Fibroblast of the aortic adventitia (primary cell): ENCODE measurements at regions not wholly inside any gene's neighbourhood (a gene's known extent, or its start where the extent isn't known, plus 50 kb on each side); places are given as distances from the start of the nearest gene placed in this dataset.

Source experiments
- DNase-seq: peaks from one replicate; pipeline ENCODE4 v3.0.0-alpha.2; 2010; ENCODE audit warnings: low read depth
- H3K4me3 ChIP-seq: 2 replicates; pipeline ENCODE4 v1.5.1; 2011; ENCODE audit warnings: low read depth, mild to moderate bottlenecking, control low read depth, low read length, moderate library complexity
- CTCF ChIP-seq: IDR thresholded peaks from 2 replicates; pipeline ENCODE4 v1.5.1; 2011; ENCODE audit warnings: mild to moderate bottlenecking, low read length, control low read depth, inconsistent platforms; ENCODE audit not compliant: insufficient read depth

- no peak for TF ChIP-seq CTCF
- DNase-seq, result peak; percentile 95
- H3K4me3 ChIP-seq, result no peak overlapping the region
Measured at GRCh38 chr3:150319900-150320299, 88.2 kb upstream of the TSC22D2 start.

- no peak for DNase-seq
- no peak overlapping the region for H3K4me3 ChIP-seq
- no peak for TF ChIP-seq CTCF
Measured at GRCh38 chr3:150317469-150317868, 90.6 kb upstream of the TSC22D2 start.

GRCh38 chr3:150315721-150316120 is 92.4 kb upstream of the TSC22D2 start:
- TF ChIP-seq CTCF, result no peak
- no peak overlapping the region for H3K4me3 ChIP-seq
- DNase-seq, result no peak

GRCh38 chr3:150314248-150315004 is 93.7 kb upstream of the TSC22D2 start:
- no peak for TF ChIP-seq CTCF
- no peak overlapping the region for H3K4me3 ChIP-seq
- DNase-seq, result peak; percentile 38

GRCh38 chr3:150312018-150312657 is 96.0 kb upstream of the TSC22D2 start:
- TF ChIP-seq CTCF, result peak; percentile 0
- no peak for DNase-seq
- no peak overlapping the region for H3K4me3 ChIP-seq

GRCh38 chr3:150311156-150311555 is 96.9 kb upstream of the TSC22D2 start:
- no peak for TF ChIP-seq CTCF
- DNase-seq, result no peak
- no peak overlapping the region for H3K4me3 ChIP-seq

- peak; percentile 46 for DNase-seq
- H3K4me3 ChIP-seq, result no peak overlapping the region
- TF ChIP-seq CTCF, result no peak
Measured at GRCh38 chr3:150309557-150309956, 98.5 kb upstream of the TSC22D2 start.
